Posterior cingulate gyrus (tissue), 11 donors: ENCODE measurements at regions not wholly inside any gene's neighbourhood (a gene's known extent, or its start where the extent isn't known, plus 50 kb on each side); places are given as distances from the start of the nearest gene placed in this dataset.
"Not testable (repeated sequence)": the region's sequence is repeated elsewhere in the genome, so short reads cannot be mapped to it uniquely, and the experiment has no call there.

ENCODE experiments used
- DNase-seq, 10 donors: peaks; one replicate each; pipeline versions ENCODE4 v3.0.0 to v3.0.0-alpha.2; 2020 to 2021; ENCODE audit warnings: mixed read lengths in 3 of 10
- intact Hi-C: fragments of 100-400 bp; cut with DNase I; formaldehyde crosslinking; loops from one replicate; pipeline ENCODE4 v1.15.1; 2023

DNA sequence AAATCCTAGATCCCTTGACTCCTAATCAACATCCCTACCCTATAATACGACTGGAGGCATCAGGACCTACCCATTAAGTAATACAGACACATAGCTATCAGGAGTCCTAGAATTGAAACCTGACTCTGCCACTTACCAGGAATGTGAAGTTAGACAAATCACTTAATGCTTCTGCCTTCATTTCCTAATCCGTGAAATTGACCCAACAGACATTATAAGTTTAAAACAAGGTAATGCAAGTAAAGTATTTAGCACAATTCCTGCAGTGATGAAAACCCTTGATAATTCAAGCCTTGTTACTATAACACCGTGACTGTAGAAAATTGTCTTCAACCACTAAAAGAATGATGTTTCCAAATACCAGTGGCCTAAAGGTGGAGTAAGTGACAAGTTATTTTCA is 150.2 kb downstream of the KCNJ2 start:
- intact Hi-C loops = no loop called here
- DNase-seq = no peak

DNA sequence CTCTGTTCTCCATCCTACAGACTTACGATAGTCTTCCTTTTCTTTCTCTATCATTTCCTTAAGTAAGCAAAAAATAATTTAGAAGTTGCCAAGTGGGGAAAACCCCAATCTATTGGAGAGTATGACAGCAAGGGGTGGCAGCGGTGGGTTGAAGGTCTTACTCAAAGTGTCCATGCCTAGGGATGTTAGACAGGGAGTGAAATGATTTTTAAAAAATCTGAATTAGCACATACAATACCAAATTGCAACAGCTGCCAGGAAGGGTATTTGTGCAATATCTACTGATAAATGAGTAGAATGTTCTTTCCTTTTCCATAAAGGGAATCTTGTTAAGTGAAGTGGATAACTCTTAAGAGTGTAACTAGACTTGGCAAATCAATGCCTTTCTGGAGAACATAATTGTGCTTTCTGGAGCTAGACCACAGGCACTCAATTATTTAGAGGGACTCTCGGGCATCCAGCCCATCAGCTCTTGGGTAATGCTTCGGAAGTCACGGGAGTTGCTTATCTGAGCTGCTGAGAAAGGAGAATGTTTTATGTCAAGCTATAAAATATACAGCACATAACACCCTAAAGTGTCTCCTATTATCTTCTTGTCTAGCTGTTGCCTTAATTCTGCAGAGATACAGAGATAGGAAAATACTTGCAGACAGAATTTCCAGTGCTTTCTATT is 151.5 kb downstream of the KCNJ2 start:
- DNase-seq = no peak
- intact Hi-C loops = no loop called here

DNA sequence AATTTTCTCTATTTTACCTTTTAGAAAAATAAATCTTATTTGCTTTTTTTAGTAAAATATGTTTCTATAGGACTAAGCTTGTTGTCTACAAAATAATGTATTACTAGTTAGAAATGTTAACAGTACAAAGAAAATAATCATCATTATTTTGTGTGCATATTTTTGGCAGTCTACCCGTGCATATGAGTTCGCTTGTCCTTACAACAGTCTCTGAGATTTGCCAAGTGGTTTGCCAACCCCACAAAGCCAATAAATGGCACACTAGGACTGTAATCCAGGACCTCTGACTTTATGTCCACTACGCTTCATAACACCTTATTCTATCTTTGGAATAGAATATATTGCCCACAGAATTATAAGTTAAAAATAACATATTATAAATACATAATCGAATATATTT is 152.0 kb downstream of the KCNJ2 start:
- no peak for DNase-seq
- intact Hi-C loops = no loop called here

DNA sequence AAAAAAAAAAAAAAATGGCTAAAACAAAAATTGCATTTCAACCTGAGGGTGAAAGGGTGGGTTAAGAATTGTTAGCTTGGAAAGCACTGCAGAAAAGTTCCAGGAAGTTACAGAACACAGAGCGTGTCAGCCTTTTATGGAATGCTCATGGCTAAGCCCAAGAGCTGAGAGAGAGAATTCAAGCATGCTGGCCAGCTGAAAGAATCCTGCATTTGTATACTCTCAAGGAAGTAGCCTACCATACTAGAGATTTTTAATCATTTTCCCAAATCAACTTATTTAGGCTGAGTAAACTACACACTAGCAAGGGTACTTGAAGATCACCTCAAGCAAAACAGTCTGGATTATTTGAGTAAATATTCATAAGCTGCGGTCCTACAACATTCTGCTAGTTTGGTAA is 153.9 kb downstream of the KCNJ2 start:
- no peak for DNase-seq
- intact Hi-C loops = no loop called here

DNA sequence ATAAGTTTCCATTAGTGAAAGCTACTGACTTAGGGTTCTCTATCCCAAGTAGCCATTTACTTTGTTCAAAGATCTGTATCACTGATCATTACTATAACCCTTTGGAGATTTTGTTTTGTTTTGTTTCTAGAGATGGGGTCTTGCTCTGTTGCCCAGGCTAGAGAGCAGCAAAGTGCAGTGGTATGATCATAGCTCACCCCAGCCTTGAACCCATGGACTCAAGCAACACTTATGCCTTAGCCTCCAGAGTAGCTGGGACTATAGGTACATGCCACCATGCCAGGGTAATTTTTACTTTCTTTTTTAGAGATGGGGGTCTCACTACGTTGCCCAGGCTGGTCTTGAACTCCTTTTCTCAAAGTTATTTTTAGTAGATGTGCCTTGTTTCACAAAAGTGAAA is 154.7 kb downstream of the KCNJ2 start:
- DNase-seq = no peak
- intact Hi-C loops = no loop called here

DNA sequence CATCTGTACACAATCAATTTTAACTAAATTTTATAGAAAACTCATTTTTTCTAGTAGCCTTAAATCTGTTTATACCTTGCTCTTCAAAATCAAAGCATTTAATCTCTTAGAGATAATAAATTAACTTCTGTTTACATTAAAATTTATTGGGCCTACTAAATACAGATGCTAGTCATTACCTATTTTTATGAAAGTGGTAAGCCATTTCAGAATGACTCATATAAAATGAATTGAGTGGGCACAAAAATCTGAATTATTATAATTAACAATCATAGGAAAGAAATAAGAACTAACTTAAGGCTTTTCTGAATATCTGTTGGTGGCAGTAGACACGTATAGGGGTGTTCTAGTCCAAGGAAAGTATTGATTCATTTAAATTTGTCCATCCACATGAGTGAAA is 157.9 kb downstream of the KCNJ2 start:
- DNase-seq = no peak
- intact Hi-C loops = no loop called here

DNA sequence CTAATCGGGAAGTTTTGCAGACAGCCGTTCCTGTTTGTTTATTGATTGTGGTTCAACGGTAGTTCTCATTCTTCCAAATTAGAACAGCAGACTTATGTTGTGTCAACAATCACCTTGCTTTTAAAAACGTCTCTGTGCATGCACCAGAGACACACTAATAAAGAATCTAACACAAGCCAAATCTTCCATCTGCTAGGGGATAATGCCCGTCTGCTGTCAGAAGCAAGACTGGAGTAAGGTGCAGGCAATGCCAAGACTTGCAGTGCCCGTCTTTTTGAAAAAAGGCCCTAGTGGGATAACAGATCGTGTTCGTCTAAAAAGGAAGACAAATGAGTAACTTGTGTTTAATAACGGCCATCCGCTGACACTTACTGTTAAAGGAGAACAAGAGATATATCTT is 158.4 kb downstream of the KCNJ2 start:
- intact Hi-C loops = no loop called here
- no peak for DNase-seq

DNA sequence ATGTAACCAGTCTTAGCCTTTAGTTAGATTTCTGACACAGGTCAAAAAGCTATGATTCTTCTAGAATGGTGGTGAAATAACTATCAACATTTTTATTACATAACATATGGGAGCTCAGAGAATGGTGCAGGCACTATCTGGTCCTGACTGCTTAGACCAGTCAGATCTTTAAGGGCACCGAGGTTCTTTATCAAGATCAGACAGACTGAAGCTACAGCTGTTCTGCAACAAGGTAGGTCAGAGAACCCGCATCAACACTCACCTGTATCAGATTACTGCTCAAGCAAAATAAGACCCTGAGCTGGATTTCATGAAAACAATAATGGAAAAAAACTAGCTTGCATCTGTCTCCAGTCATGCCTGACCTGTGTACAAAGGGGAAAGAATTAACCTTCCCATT is 160.4 kb downstream of the KCNJ2 start:
- DNase-seq = no peak
- intact Hi-C loops = no loop called here

DNA sequence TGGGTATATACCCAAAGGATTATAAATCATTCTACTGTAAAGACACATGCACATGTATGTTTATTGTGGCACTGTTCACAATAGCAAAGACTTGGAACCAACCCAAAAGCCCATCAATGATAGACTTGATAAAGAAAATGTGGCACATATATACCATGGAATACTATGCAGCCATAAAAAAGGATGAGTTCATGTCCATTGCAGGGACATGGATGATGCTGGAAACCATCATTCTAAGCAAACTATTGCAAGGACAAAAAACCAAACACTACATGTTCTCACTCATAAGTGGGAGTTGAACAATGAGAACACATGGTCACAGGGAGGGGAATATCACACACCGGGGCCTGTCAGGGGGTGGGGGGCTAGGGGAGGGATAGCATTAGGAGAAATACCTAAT is 161.7 kb downstream of the KCNJ2 start:
- intact Hi-C loops, DNase-seq: not testable (repeated sequence)

DNA sequence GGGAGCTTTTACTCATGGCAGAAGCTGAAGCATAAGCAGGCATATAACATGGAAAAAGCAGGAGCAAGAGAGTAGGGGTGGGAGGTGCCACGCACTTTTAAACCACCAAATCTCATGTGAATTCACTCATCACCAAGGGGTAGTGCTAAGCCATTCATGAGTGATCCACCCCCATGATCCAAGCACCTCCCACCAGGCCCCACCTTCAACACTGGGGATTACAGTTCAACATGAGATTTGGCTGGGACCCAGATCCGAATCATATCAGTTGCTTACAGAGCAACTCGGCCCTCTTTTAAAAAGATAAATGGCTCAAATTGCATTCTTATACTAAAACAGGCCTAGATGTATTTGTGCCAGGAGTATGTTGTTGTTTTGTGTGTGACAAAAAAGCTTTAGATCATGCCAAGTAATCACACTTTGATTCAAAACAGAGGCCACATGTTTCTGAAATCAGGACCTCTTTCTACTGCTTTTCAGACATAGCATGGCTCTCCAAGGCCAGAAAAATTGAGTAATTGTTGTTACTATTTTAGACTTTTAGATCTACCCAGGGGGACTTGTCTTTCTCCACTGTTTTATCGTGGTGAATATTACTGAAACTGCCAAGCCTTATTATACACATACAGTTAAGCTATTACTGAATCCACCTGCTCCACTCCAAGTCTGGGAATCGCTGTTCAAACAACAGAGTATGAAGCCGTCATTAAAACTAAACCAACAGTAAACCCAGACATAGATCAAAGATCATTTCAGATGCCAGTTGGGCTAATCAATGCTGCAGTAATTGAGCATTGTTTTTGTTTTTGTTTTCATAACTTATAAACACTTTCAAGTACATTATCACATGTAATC is 163.3 kb downstream of the KCNJ2 start:
- no peak for DNase-seq
- intact Hi-C loops = no loop called here

DNA sequence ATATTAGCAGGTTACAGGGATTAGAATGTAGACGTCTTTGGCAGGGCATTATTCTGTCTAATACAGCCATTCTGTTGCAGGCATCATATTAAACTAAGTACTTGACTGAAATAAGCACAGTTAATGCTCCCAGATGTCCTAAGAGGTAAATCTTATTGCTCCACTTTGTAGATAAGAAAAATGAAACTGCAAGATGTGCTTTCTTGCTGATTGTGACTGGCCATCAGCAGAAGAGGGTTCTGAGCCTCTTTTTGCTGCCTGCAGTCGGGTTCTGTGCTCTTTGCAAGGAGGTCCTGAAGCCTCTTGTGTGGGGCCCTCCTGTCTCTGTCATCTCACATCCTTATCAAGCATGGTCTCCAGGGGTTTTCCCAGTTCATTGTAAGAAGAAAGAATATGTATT is 167.1 kb downstream of the KCNJ2 start:
- no peak for DNase-seq
- intact Hi-C loops = no loop called here

DNA sequence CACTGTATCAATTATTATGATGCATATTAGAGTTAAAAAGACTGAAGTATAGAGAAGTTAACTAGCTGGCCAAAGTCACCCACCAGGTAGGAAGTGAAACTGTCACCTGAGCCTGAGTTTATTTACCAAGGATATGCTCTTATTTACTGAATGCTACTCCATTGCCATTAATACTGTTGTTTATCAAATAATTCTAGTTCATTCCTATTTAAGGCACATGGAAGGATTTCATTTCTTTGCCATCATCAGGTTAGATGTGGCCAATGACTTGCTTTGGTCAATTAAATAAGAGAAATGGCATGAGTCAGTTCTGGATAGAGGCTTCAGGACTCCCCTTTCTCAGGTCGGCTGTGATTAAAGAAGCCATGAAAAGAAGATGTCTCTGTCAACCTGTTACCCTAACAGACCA is 169.6 kb downstream of the KCNJ2 start:
- no peak for DNase-seq
- intact Hi-C loops = no loop called here

DNA sequence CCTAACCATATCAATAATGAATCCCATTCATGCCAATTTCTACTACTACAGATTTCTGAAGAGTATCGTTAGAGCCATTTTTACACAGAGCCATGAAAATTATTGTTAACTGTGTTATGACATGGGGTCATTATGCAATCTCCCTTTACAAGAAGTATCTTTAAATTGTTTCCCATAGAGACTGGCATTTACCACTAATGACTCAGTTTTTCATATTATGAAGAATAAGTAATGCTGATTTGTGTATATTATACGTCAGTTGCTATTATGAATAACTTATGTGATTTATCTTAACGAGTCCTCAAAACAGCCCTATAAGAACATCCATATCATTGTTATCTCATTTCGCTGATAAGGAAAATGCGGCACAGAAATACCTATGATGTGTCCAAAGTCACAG is 173.8 kb downstream of the KCNJ2 start:
- intact Hi-C loops = no loop called here
- no peak for DNase-seq

DNA sequence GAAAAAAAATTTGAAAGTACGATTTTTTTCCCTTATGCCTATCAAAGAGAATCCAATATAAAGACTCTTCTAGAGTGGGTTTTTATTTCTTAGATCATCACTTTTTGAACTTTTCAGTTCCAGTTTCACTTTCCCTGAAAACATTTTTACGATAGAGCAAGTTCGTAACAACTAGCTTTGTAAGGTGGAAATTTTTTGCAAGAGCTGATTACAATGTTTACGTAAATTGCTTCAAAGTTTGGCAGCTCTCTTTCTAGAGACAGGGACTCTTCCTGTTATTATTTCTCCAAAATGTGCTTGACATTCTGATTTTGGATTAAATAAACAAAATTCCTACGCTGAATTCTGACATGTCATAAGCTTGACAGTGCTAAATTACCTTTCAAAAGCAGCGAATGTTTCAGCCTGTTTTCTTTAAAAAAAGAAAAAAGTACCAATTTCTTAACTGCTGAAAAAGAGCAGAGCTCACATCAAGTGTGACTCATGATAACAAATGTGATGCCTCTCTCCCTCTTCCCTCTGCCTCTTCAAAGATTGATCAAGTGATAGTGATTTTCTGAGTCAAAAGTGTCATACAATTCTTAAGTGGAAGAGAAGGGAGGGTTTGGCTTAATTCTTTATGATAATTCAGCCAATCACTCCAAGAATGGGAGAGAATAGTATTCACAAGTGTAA is 175.2 kb downstream of the KCNJ2 start:
- intact Hi-C loops = no loop called here
- DNase-seq = no peak

DNA sequence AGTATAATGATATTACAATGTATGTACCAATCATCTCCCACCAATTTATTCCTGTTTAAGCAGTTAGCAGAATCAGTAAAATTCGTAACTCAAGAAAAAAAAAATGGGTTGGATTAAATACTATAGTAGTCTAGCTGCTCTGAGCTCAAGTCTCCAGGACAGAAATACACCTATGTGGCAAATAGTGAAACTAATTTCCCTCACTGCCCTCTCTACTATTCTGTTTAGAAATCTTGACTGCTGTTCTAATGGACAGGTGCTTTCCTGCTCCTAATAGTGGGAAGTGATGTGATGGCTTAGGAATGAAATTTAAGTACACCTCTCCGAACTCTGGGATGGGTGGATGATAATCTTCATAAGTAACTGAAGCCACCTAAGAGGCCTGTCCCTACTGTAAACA is 175.7 kb downstream of the KCNJ2 start:
- intact Hi-C loops = no loop called here
- no peak for DNase-seq

DNA sequence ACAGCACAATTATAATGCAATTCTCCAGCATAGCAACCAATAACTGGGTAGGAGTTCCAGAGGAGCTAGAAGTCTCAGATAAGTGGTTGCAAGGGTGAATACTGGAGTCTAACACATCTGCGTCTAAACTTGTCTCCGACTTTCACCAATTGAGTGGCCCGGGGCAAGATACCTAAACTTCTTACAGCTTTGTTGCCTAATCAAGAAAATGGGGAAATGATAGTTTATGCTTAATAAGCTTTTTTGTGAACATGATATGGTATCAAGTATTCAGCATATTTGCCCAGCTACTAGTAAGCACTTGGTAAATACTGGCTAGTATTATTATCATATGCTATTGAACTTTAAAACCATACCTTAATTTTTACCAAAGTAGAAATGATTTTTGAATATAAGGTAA is 183.5 kb downstream of the KCNJ2 start:
- intact Hi-C loops = no loop called here
- DNase-seq = no peak

DNA sequence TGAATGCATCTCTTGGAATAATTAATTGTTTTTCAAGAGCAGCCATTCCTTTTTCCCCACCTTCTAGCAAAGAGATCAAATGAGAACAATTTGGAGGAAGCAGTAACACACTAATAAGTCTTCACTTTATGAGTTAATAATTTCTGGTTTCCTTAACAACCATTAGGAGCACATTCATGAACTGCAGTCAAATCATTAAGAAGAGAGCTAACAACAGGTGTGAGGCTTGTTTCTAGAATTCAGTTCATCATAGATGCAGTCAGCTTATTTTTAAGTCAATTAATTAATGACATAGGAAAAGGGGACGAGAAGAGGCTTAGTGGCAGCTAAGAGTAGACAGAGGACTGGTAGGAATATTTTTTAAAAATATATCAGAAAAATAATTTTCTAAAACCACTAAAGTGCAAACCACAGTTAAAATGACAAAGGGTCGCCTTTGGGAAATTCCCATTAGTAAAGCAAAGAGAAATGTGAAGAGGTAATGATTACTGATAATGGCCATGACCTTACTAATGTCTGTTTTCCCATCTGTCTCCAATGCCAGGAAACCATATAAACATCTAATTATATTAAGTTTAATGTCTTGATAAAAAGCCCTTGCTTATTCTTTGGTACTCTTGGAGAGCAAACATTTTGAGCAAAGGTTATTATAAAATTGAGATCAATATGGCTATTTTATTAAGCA is 184.2 kb downstream of the KCNJ2 start:
- no peak for DNase-seq
- intact Hi-C loops = no loop called here

DNA sequence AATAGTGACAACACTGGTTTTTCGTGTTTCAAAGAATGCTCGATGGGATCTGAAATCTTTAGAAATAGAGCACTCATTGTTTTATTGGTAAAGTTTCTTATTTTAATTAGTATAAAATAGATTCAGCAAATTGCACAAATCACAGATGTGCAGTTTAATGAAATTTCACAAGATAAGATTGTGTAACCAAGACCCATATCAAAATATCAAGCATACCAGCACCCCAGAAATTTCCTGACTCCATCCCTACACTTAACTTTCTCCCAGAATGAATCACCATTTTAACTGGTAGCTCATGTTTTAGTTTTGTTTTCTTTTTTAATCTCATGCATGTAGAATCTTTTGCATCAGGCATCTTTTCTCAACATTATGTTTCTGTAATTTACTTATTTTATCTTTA is 185.9 kb downstream of the KCNJ2 start:
- no peak for DNase-seq
- intact Hi-C loops = no loop called here

DNA sequence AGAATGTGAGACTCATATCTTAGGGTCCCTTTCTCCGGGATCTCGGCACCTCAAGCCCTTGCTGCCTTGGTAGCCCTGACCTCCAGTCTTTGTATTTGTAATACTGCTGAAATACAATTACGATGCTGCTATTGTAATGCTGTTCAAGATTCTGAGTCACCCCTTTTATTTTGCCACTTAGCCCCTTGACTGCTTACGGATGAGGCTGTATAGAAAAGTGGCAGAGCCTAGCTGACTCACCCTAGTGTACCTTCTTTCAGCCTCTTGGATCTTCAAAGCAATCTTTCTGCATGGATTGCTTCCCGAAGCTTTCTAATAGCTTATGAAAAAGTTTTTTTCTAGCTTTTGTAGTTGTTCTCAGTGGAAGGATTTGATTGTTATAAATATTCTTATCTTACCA is 187.9 kb downstream of the KCNJ2 start:
- intact Hi-C loops = no loop called here
- DNase-seq = no peak

DNA sequence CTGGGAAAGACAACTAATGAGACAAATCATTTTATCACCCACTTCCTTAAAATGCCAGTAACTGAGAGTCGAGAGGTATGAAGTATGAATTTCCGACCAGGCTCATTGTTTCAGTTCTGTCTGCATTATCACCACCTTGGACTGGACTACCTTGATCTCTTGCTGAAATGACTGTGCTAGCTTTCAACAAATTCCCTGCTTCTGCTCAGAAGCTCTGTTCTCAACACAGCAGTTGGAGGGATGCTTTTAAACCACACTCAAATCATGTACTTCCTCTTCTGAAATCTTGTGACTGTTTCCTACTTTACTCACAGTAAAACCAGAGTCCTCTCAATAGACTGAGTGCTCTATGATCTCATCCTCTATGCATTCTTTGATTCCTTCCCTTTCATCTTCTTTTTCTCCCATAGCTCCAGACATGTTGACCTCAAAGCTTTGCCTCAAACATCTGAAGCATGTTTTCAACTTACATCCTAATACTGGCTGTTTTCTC is 195.8 kb downstream of the KCNJ2 start:
- intact Hi-C loops = no loop called here
- DNase-seq = no peak

DNA sequence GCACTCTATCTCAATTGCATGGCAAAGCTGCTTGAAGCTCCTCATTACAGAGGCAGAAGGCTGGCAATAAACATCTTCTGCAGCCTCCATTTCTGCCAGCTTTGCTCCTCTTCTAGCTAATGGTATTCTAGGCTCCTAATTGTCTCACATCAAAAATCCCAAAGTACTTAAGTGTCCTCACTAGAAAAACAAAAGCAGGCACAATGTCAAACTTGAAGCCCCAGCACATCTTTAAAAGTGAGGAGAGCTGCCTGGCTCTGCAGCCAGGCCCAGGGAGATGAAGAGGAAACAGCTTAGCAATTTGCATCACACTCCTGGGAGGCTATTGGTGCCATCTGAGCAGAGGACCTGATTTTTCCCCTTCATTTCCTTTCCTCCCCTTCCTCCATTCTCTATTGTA is 197.1 kb downstream of the KCNJ2 start:
- no peak for DNase-seq
- intact Hi-C loops = no loop called here
